Activated CD8-positive, alpha-beta memory T cell treated with anti-CD3 and anti-CD28 coated beads, Interleukin-2, amount 50 U/mL, for 24 hours (primary cell): ENCODE measurements at regions not wholly inside any gene's neighbourhood (a gene's known extent, or its start where the extent isn't known, plus 50 kb on each side); places are given as distances from the start of the nearest gene placed in this dataset.
"Not testable (repeated sequence)": the region's sequence is repeated elsewhere in the genome, so short reads cannot be mapped to it uniquely, and the experiment has no call there.

Source experiments
- DNase-seq: peaks from one replicate; pipeline ENCODE4 v3.0.0-alpha.2; 2020; ENCODE audit errors: extremely low read depth

DNA sequence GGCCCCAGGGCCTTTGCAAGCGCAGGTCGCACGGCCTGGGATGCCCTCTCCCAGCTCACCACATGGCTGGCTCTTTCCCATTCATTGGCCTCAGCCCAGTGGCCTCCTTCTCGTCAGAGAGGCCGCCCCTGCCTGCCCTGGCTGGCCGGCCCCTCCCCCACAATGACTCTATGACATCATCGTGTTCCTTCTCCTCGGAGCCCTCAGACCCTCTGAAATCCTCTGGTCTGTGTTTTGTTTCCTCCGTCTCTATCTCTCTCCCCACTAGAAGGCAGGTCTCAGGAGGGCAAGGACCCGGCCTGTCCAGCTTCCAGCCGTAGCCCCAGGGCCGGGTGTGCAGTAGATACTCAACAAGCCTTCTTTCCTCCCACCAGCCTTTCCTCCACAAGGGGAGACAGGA lies 164.8 kb upstream of the FOXF1 start:
- DNase-seq = no peak

- no peak for DNase-seq
Measured at GRCh38 chr16:86346034-86346433, 164.3 kb upstream of the FOXF1 start.

- DNase-seq = no peak
Measured at GRCh38 chr16:86347090-86347489, 163.2 kb upstream of the FOXF1 start.

GRCh38 chr16:86347916-86348555 lies 162.3 kb upstream of the FOXF1 start:
- no peak for DNase-seq

DNA sequence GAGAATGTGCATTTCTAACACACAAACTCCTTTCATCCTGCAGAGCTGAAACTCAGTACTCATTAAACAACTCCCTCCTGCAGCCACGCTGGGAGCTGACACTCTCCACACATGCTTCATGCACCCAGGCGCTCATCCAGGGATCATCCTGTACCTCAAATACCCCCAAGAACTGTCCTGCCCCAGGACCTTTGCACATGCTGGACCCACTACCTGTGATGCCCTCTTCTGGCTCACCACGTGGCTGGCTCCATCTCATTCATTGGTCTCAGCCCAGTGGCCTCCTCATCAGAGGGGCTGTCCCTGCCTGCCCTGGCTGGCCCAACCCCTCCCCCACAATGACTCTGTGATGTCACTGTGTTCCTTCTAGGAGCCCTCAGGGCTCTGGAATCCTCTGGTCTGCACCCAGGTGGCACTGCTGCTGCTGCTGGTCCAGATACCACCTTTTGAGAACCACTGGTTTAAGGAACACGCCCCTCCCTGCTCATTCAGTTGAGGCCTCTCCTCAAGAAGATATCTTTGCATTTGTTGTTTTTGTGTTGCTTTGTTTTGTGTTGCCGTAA lies 160.9 kb upstream of the FOXF1 start:
- no peak for DNase-seq

- no peak for DNase-seq
Measured at GRCh38 chr16:86350289-86350688, 160.0 kb upstream of the FOXF1 start.

DNA sequence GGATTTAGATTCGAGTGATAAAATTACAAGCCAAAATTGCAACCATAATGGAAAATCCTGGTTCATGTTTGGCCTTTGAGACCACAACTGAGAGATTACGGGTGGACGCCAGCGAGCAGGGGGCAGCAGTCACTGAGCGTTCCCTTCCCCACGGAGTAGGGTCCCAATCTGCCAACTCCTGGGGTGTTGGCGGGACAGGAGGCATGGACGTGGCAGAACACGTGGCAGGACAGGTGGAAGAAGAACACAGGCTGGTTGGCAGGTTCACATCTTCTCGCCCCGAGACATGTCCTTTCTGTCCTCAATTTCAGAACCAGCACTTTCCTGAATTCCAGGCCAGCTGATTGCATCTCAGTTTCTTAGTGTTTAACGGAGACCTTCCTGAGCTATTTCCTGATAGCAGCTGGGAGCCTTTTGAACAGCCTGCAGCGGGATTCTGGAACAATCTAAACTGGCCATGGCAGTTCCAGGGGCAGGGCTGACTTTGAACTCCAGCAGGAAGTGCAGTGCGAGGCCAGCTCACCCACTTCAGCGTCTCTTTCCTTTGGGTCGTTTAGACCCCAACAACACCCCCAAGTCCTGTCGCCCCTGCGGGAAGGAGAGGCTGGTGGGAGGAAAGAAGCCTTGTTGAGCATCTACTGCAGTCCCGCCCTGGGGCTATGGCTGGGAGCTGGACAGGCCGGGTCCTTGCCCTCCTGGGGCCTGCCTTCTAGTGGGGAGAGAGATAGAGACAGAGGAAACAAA lies 159.1 kb upstream of the FOXF1 start:
- no peak for DNase-seq

GRCh38 chr16:86351785-86352139 lies 158.6 kb upstream of the FOXF1 start:
- not testable (repeated sequence) for DNase-seq

DNA sequence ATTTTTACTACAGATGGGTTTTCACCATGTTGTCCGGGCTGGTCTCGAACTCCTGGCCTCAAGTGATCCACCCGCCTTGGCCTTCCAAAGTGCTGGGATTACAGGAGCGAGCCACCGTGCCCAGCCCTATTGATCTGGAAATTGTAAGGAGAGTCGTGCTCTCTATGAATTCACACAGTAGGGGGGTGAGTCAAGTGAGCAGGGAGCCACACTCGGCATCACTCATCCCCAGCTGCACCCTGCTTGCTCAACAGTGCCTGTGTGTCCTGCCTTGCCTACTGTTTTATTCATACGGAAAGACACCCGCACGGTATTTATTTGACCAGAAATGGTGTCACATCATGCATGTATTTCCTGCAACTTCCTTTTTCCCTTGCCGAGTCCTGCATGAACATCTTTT lies 157.2 kb upstream of the FOXF1 start:
- no peak for DNase-seq

DNA sequence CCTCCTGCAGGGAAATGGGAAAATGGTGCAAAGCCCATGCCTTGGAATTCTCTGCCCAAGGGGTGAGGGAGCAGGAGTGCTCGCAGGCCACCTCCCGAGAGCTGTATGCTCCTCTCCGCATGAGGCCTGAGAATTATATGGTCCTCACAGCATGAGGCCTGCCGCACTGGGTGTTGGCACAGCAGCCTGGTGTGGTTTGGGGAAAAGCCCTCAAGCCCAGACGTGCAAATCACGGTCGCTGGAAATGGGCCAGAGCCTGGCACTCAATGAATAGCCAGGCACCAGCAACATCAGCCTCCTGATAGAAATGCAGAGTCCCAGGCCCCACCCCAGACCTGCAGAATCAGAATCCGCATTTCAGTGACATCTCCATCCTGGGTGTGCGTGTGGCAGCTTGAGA lies 156.4 kb upstream of the FOXF1 start:
- DNase-seq = no peak

- DNase-seq = no peak
Measured at GRCh38 chr16:86354641-86355513, 155.4 kb upstream of the FOXF1 start.

DNA sequence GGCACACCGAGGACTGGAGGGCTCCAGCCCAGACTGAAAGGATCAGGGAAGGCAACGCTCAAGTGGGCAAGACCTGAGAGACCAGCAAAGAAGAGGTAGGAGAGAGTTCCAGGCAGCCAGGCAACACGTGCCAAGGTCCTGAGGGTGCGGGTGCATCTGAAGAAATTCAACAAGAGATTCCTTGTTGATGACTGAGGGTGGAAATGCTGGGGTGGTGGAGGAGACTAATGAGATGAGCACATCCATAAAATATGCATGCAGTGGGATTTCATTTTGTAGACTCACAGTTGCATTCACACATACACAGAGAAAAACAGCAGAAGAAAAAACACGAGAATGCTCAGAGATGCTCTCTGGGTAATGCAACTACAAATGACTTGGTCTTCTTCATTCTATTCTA lies 154.8 kb upstream of the FOXF1 start:
- DNase-seq = no peak

DNA sequence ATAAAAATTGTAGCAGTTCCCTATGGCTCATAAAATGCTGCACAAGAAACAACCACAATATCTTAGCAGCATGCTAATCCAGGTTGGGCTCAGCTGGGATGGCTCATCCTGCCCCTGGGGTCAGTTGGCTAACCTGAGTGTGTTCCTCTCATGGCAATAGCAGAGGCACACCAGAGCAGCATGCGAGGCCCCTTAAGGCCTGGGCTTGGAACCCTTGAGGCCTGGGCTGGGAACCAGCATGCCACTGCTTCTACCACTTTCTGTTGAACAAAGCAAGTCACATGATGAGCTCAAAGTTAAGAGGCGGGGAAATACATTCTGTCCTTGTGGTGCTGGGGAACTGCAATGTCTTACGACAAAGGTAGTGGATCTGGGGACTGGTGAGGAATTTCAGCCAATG lies 154.4 kb upstream of the FOXF1 start:
- no peak for DNase-seq

DNA sequence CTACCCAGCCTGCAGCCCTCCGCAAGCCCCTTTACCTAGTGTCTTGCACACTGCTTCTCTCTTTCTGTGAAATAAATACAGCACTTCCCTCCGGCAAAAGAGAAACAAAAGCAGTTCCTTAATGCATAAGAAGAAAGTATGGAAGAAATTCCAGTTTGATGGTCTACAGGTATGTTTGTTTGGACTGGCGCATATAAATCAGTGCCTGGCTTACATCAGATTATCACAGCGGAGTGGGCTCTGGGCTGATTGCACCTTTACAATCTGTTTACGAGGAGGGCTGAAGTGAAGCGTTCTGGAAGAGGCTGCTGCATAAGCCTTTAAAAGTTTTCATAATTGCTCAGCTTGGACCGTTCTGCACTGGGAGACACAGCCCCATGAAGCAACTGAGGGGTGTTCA lies 153.5 kb upstream of the FOXF1 start:
- no peak for DNase-seq

GRCh38 chr16:86357303-86357702 lies 153.0 kb upstream of the FOXF1 start:
- no peak for DNase-seq

GRCh38 chr16:86357950-86358349 lies 152.4 kb upstream of the FOXF1 start:
- DNase-seq = no peak

DNA sequence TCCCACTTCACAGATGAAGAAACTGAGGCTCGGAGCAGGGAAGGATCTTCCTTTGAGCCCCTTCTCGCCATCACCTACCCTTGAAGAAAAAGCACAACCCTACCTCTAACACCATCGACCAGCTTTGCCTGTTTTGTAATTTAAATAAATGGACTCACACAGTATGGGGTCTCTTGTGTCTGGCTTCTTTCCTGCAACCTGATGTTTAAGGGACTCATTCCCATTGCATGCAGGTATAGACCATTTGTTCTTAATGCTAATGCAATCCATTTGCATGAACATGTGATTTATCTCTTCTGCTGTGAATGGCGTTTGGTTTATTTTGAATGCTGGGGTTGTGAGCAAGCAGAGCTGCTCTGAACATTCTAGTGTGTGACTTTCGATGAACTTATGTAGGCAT lies 150.8 kb upstream of the FOXF1 start:
- no peak for DNase-seq

GRCh38 chr16:86362155-86362849 lies 148.0 kb upstream of the FOXF1 start:
- no peak for DNase-seq

GRCh38 chr16:86363057-86363490 lies 147.3 kb upstream of the FOXF1 start:
- no peak for DNase-seq

DNA sequence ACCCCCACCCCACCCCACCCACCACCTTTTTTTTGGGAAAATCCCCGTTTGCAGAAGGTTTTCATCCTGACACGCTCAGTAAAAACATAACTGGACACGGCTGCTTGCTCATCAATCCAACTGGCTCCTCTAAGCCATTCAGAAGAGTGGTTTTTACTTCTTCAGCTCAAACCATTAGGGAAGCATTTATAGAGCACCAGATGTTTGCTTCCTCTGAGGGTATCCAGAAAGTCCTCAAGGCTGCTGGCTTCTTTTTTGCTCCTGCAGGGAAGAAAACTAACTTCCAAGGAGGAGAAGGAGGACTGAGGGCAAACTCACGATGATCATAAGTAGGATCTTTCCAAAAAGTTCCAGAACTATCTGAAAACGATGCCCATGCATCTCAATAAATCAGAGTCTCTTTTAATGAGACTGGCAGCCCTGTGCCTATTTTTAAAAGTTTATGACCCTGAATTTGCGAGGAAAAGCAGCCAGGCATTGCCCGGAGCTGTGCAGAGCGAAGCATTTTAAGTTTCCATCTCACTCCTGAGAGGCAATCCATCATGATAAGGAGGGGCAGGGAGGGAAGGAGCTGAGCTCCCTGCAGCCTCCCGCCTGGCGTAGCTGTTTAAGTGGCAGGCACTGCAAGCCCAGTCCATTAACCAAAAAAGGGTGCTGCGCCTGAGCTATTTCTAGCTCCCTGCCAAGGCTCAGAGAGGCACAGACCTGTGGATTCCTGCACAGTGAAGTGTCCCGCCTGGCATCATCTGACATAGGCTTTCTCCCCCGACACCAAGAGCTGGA lies 146.3 kb upstream of the FOXF1 start:
- no peak for DNase-seq
